ENCODE measurements at regions not wholly inside any gene's neighbourhood (a gene's known extent, or its start where the extent isn't known, plus 50 kb on each side); places are given as distances from the start of the nearest gene placed in this dataset.

DNA sequence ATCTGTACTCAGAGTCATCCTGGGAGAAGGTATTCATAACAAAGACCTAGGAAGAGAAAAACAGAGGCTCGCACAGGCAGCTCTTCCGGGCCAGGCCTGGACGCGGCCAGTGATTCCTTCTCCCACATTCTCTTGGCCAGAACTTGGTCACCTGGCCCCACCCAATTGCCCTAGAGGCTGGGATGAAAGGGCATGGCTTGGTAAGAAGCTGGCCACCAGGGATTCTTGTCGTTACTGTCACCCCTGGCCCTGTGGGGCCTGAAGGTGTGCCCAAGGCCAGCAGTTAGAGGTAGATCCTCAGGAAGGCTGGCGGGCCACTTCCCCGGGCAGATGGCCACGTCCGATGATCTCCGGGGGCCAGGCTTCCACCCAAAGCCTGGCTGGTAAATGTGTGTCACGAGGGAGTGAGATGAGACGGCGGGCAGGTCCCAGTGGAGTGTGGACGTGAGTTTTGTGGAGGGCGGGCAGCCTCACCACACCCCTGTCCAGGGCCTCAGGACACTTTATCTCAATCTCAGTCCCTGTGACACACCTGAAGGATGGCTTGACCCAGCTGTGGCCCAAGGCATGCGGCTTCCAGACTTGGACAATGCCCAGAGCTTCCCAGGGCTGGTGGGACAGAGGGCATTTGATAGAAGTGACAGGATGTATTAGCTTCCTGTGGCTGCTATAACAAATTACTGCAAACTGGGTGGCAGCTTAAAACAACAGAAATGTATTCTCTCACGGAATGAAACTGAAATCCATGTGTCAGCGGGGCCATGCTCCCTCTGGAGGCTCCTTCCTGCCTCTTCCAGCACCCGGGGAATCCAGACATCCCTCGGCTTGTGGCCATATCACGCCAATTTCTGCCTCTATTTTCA, 66.3 kb upstream of the GSE1 start:
- DNase-seq, result no peak
- WGBS, 2 donors (ENCODE audit: low coverage in 1 of 2), result 91% methylated on average over 8 to 21 of the region's 21 CpGs
- H3K4me3 ChIP-seq, result no peak overlapping the region
- intact Hi-C loops (cut with DNase I; ENCODE audit: low total_unique reads), result no loop called here
- no peaks in the 10 kb centered on the region for H3K36me3 ChIP-seq
- H3K4me1 ChIP-seq, result peaks cover 0 to 25% (median 10%) of the 10 kb centered on the region in 4 donors
- H3K9me3 ChIP-seq, result no peaks in the 10 kb centered on the region
- H3K27me3 ChIP-seq, result no peaks in the 10 kb centered on the region
- no peak overlapping the region for H3K27ac ChIP-seq
- in situ Hi-C loops (cut with MboI; ENCODE audit: low pct_ligation_motif_present in 1 of 4, low pct_unique_long_range_greater_than_20kb in 1 of 4, low sequenced_read_pairs in 3 of 4), result no loop called here
- TF ChIP-seq EP300 (IDR thresholded peaks at IDR 0.05; ENCODE audit: low read depth) (no peak), POLR2A (IDR thresholded peaks at IDR 0.05) (no peak), POLR2AphosphoS5 (IDR thresholded peaks at IDR 0.05) (no peak)
- TF ChIP-seq, protein P1, sequence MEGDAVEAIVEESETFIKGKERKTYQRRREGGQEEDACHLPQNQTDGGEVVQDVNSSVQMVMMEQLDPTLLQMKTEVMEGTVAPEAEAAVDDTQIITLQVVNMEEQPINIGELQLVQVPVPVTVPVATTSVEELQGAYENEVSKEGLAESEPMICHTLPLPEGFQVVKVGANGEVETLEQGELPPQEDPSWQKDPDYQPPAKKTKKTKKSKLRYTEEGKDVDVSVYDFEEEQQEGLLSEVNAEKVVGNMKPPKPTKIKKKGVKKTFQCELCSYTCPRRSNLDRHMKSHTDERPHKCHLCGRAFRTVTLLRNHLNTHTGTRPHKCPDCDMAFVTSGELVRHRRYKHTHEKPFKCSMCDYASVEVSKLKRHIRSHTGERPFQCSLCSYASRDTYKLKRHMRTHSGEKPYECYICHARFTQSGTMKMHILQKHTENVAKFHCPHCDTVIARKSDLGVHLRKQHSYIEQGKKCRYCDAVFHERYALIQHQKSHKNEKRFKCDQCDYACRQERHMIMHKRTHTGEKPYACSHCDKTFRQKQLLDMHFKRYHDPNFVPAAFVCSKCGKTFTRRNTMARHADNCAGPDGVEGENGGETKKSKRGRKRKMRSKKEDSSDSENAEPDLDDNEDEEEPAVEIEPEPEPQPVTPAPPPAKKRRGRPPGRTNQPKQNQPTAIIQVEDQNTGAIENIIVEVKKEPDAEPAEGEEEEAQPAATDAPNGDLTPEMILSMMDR (IDR thresholded peaks at IDR 0.05), result peak in 1 of 5 experiments; percentile 4

DNA sequence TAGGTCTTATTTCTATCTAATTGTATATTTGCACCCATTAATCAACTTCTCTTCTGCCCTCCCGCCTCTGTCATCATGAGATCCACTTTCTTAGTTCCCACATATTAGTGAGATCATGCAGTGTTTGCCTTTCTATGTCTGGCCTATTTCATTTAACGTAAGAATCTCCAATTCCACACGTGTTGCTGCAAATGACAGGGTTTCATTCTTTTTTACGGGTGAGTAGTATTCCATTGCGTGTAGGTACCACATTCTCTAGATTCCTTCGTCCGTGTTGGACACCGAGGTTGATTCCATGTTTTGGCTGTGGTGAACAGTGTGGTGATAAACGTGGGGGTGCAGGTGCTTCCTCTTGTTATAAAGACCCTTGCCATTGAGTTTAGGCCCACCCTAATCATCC, 64.7 kb upstream of the GSE1 start:
- H3K9me3 ChIP-seq, result no peaks in the 10 kb centered on the region
- H3K4me1 ChIP-seq, result peaks cover 0 to 24% (median 12%) of the 10 kb centered on the region in 4 donors
- in situ Hi-C loops (cut with MboI; ENCODE audit: low pct_ligation_motif_present in 1 of 4, low pct_unique_long_range_greater_than_20kb in 1 of 4, low sequenced_read_pairs in 3 of 4), result no loop called here
- intact Hi-C loops (cut with DNase I; ENCODE audit: low total_unique reads), result no loop called here
- TF ChIP-seq POLR2A (IDR thresholded peaks at IDR 0.05), result no peak
- TF ChIP-seq POLR2AphosphoS5 (IDR thresholded peaks at IDR 0.05), result no peak
- TF ChIP-seq, protein P1 (IDR thresholded peaks at IDR 0.05), result no peak
- no peak for TF ChIP-seq EP300 (IDR thresholded peaks at IDR 0.05; ENCODE audit: low read depth)
- H3K27me3 ChIP-seq, result no peaks in the 10 kb centered on the region
- no peak overlapping the region for H3K4me3 ChIP-seq
- 95% methylated on average over 7 to 9 of the region's 9 CpGs for WGBS, 2 donors (ENCODE audit: low coverage in 1 of 2)
- no peak overlapping the region for H3K27ac ChIP-seq
- no peak for DNase-seq
- H3K36me3 ChIP-seq, result no peaks in the 10 kb centered on the region

DNA sequence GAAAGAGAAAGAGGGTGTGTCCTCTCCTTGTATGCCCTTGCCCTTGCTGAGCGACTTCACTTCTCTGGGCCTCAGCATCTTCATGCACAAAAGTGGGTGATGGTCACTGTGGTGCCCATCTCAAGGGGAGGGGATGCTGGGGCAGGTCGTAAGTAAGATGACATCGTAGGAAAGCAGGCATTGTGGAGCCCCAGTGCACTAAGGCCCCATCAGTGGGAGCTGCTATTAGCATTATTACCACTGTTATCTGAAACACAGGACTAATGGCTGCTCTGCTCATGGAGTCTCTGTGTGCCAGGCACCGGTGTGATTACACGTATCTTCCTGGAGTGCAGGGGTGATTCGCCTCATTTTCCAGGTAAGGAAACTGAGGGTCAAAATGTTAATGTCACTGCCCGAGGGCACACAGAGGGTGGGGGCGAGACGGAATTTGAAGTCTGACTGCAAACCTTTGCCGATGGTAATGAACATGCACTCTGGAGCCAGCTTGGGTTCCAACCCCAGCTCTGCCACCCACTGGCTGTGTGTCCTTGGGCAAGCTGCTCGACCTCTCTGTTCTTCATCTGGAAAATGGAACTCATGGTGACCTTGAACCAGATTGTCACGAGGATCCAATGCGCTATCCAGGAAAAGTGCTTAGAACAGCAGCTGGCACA, 63.2 kb upstream of the GSE1 start:
- Histone ChIP-seq H3K9me3 (no peaks in the 10 kb centered on the region), H3K27ac (peak overlapping the region in 1 of 4 donors; percentile 87), H3K27me3 (no peaks in the 10 kb centered on the region), H3K4me1 (peaks cover 0 to 29% (median 16%) of the 10 kb centered on the region in 4 donors), H3K36me3 (no peaks in the 10 kb centered on the region), H3K4me3 (no peak overlapping the region)
- in situ Hi-C loops (cut with MboI; ENCODE audit: low pct_ligation_motif_present in 1 of 4, low pct_unique_long_range_greater_than_20kb in 1 of 4, low sequenced_read_pairs in 3 of 4), result loop anchor here in 1 of 4 donors (10.0 kb wide), 1 partner anchor 55 kb away; no protein-coding TSS in a partner anchor
- intact Hi-C loops (cut with DNase I; ENCODE audit: low total_unique reads), result no loop called here
- 83% methylated on average over 13 of the region's 13 CpGs; no CpG with 5 or more reads in 1 of the 2 donors for WGBS, 2 donors (ENCODE audit: low coverage in 1 of 2)
- no peak for DNase-seq
- TF ChIP-seq EP300 (IDR thresholded peaks at IDR 0.05; ENCODE audit: low read depth) (no peak), POLR2A (IDR thresholded peaks at IDR 0.05) (no peak), POLR2AphosphoS5 (IDR thresholded peaks at IDR 0.05) (no peak)
- TF ChIP-seq, protein P1 (IDR thresholded peaks at IDR 0.05), result no peak

DNA sequence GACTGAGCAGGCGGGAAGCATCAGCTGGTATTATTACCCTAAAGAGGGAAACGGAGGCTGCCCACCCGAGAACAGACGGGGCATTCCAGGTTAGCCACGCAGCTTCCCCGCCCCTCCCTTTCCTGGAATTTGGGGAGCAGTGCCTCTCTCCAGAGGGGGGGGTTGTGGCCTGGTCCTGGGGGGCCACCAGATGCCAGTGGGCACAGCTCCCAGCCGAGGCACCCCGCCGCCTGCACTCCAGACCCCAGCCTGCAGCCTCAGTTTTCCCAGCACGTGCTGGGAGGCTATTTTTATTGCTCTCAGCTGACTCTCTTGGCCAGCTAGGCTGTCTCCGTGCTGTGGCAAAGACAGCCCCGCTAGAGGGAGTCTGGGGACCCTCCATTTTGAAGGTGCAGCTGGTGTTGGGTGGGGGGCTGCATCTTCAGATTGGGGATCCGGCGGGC, 62.7 kb upstream of the GSE1 start:
- Histone ChIP-seq H3K9me3 (no peaks in the 10 kb centered on the region), H3K27me3 (no peaks in the 10 kb centered on the region), H3K4me3 (no peak overlapping the region), H3K36me3 (no peaks in the 10 kb centered on the region), H3K4me1 (peaks cover 0 to 29% (median 16%) of the 10 kb centered on the region in 4 donors), H3K27ac (peak overlapping the region; percentile 16 to 97 (median 82))
- no peak for DNase-seq
- WGBS, 2 donors (ENCODE audit: low coverage in 1 of 2), result 71% methylated on average over 12 of the region's 14 CpGs; no CpG with 5 or more reads in 1 of the 2 donors
- in situ Hi-C loops (cut with MboI; ENCODE audit: low pct_ligation_motif_present in 1 of 4, low pct_unique_long_range_greater_than_20kb in 1 of 4, low sequenced_read_pairs in 3 of 4), result loop anchor here in 1 of 4 donors (10.0 kb wide), 1 partner anchor 54 kb away; no protein-coding TSS in a partner anchor
- no peak for TF ChIP-seq POLR2AphosphoS5 (IDR thresholded peaks at IDR 0.05)
- no peak for TF ChIP-seq POLR2A (IDR thresholded peaks at IDR 0.05)
- TF ChIP-seq, protein P1 (IDR thresholded peaks at IDR 0.05), result no peak
- intact Hi-C loops (cut with DNase I; ENCODE audit: low total_unique reads), result no loop called here
